Spleen (tissue), 11 donors: ENCODE measurements at regions not wholly inside any gene's neighbourhood (a gene's known extent, or its start where the extent isn't known, plus 50 kb on each side); places are given as distances from the start of the nearest gene placed in this dataset.

ENCODE experiments used
- DNase-seq: peaks from one replicate; pipeline ENCODE4 v3.0.0-alpha.2; 2020
- H3K27ac ChIP-seq, 8 donors: fragments of 200-600 bp; sonication (generic) in 7 of 8; 1 replicate in 4 of 8; 2 replicates in 4 of 8; pipeline versions ENCODE4 v1.5.0 to v1.8.0; 2016 to 2021; ENCODE audit warnings: inconsistent platforms in 4 of 8, mild to moderate bottlenecking in 4 of 8, moderate library complexity in 1 of 8
- H3K27me3 ChIP-seq, 7 donors: fragments of 200-600 bp; sonication (generic) in 6 of 7; replicated peaks in 1 of 7; 1 replicate in 4 of 7; 2 replicates in 3 of 7; pipeline versions ENCODE4 v1.5.0 to v1.8.0; 2016 to 2021; ENCODE audit warnings: inconsistent platforms in 3 of 7, mild to moderate bottlenecking in 1 of 7
- H3K36me3 ChIP-seq, 6 donors: fragments of 200-600 bp; sonication (generic) in 5 of 6; 1 replicate in 4 of 6; 2 replicates in 2 of 6; pipeline versions ENCODE4 v1.5.0 to v1.8.0; 2016 to 2021; ENCODE audit warnings: inconsistent platforms in 2 of 6
- H3K4me1 ChIP-seq, 6 donors: fragments of 200-600 bp; sonication (generic) in 5 of 6; 1 replicate in 3 of 6; 2 replicates in 3 of 6; pipeline versions ENCODE4 v1.5.0 to v1.8.0; 2016 to 2021; ENCODE audit warnings: inconsistent platforms in 3 of 6
- H3K4me3 ChIP-seq, 8 donors: fragments of 200-600 bp; sonication (generic) in 7 of 8; 1 replicate in 4 of 8; 2 replicates in 4 of 8; pipeline versions ENCODE4 v1.5.0 to v1.8.0; 2016 to 2021; ENCODE audit warnings: inconsistent platforms in 4 of 8, mild to moderate bottlenecking in 4 of 8, moderate library complexity in 2 of 8
- H3K9me3 ChIP-seq, 8 donors: fragments of 200-600 bp; sonication (generic) in 7 of 8; 1 replicate in 4 of 8; 2 replicates in 4 of 8; pipeline versions ENCODE4 v1.5.0 to v1.8.0; 2016 to 2021; ENCODE audit warnings: inconsistent platforms in 4 of 8
- POLR2A ChIP-seq, 3 donors: fragments of 450-650 bp; IDR thresholded peaks; one replicate each; pipeline ENCODE4 v1.5.1; 2017; ENCODE audit warnings: antibody characterized with exemption in 3 of 3, mild to moderate bottlenecking in 1 of 3
- POLR2AphosphoS5 ChIP-seq, 3 donors: sonication (generic); formaldehyde crosslinking; IDR thresholded peaks; one replicate each; pipeline ENCODE4 v1.5.1; 2017; ENCODE audit warnings: antibody characterized with exemption in 3 of 3
- WGBS, 5 donors: extraction: QIAGEN DNeasy Blood & Tissue Kit in 3 of 5; methylation state at CpG; one replicate each; pipeline versions ENCODE4 v1.1.5 to v1.1.7; 2013 to 2018; 5-methylcytosine and 5-hydroxymethylcytosine counted together
- intact Hi-C: fragments of 100-400 bp; cut with DNase I; formaldehyde crosslinking; loops from one replicate; pipeline ENCODE4 v1.15.0; 2023; ENCODE audit warnings: low total_unique reads
- TF ChIP-seq, protein P1 (sequence below), 11 experiments: fragments of 200-600 bp in 7 of 11; fragments of 450-650 bp in 4 of 11; sonication (generic) in 4 of 11; IDR thresholded peaks in 8 of 11; conservative IDR thresholded peaks in 3 of 11; 1 replicate in 7 of 11; 2 replicates in 4 of 11; pipeline versions ENCODE4 v1.4.0 to v1.8.0; 2016 to 2021; ENCODE audit warnings: antibody characterized with exemption in 11 of 11, inconsistent platforms in 4 of 11, mild to moderate bottlenecking in 1 of 11
- donor health status: healthy with polysubstance abuse.
- donor health status: DM: no; HTN: no; CAD: no; lungs with moderate emphysema.
- donor health status: DM: no; HTN: no; CAD: no.
- donor health status: Bipolar disorder and iron deficiency.
- donor health status: healthy.
- donor health status: DM: no; HTN: no; CAD: no.
- donor health status: DM: yes; HTN: yes; CAD: no.

DNA sequence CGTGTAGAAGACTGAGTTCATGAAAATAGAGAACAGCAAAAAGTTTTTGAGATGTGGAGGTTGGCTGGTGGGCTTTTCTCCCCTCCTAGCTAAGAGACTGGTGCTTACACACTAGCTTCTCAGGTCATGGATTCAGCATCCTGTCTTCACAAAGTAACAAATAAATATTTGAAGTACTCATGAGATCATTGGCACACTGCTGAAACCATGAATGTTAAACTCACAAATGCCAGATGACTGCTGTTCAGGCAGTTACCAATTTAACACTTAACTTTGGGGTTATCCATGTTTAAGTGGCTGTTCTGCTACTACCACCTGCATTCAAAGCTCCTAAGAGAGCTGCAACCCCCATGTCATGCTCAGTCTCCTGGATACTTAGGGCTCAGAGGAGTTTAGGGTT is 119.0 kb upstream of the BET1 start:
- WGBS, 5 donors: 72 to 88% (median 77%) methylated on average over 1 of the region's 1 CpG
- TF ChIP-seq POLR2A (IDR thresholded peaks at IDR 0.05) (no peak), POLR2AphosphoS5 (IDR thresholded peaks at IDR 0.05) (no peak)
- TF ChIP-seq, protein P1, sequence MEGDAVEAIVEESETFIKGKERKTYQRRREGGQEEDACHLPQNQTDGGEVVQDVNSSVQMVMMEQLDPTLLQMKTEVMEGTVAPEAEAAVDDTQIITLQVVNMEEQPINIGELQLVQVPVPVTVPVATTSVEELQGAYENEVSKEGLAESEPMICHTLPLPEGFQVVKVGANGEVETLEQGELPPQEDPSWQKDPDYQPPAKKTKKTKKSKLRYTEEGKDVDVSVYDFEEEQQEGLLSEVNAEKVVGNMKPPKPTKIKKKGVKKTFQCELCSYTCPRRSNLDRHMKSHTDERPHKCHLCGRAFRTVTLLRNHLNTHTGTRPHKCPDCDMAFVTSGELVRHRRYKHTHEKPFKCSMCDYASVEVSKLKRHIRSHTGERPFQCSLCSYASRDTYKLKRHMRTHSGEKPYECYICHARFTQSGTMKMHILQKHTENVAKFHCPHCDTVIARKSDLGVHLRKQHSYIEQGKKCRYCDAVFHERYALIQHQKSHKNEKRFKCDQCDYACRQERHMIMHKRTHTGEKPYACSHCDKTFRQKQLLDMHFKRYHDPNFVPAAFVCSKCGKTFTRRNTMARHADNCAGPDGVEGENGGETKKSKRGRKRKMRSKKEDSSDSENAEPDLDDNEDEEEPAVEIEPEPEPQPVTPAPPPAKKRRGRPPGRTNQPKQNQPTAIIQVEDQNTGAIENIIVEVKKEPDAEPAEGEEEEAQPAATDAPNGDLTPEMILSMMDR (IDR thresholded peaks at IDR 0.05 in 8 of 11, conservative IDR thresholded peaks at IDR 0.05 in 3 of 11): no peak
- Histone ChIP-seq H3K36me3 (no peaks in the 10 kb centered on the region), H3K9me3 (no peaks in the 10 kb centered on the region), H3K4me1 (no peaks in the 10 kb centered on the region), H3K4me3 (no peak overlapping the region), H3K27me3 (no peaks in the 10 kb centered on the region), H3K27ac (no peak overlapping the region)
- intact Hi-C loops: no loop called here
- DNase-seq: no peak

DNA sequence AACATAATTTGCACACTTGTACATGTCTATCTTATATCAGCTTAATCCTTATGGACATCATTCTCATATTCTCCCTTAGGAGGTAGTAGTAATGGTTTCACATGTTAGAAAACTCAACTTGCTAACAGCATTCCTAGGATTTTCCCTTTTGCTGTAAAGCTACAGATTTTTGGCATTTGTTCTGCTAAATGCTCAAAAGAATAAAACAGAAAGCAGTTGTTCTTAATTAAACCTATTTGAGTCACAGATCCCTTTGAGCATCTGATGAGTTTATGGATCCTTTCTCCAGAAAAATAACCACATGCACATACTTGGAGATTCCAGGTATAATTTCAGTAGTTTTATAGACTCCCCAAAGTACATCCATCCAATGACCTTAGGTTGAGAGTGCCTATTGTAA is 122.9 kb upstream of the BET1 start:
- TF ChIP-seq POLR2AphosphoS5 (IDR thresholded peaks at IDR 0.05) (no peak), POLR2A (IDR thresholded peaks at IDR 0.05) (no peak)
- TF ChIP-seq, protein P1 (IDR thresholded peaks at IDR 0.05 in 8 of 11, conservative IDR thresholded peaks at IDR 0.05 in 3 of 11): no peak
- Histone ChIP-seq H3K4me1 (no peaks in the 10 kb centered on the region), H3K27me3 (no peaks in the 10 kb centered on the region), H3K4me3 (no peak overlapping the region), H3K9me3 (no peaks in the 10 kb centered on the region), H3K36me3 (no peaks in the 10 kb centered on the region), H3K27ac (no peak overlapping the region)
- DNase-seq: no peak
- intact Hi-C loops: no loop called here

DNA sequence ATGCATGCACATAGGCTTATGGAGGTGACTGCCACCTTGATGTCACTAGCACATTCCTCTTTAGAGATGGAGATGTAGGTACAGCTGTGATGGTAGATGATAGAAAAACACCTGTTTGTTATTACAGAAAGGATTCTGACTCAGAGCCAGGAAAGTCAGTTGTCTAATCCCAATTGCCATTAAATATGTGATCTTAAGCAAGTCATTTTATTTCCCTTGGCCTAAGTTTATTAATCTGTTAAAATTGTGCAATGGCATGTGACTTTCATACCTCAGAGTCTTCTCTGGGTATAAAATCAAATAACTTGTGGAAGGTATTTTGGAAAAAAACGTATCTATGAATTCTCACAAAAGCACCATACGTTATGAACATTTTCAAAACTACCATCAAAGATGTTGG is 123.9 kb upstream of the BET1 start:
- TF ChIP-seq POLR2AphosphoS5 (IDR thresholded peaks at IDR 0.05) (no peak), POLR2A (IDR thresholded peaks at IDR 0.05) (no peak)
- TF ChIP-seq, protein P1 (IDR thresholded peaks at IDR 0.05 in 8 of 11, conservative IDR thresholded peaks at IDR 0.05 in 3 of 11): no peak
- H3K9me3 ChIP-seq: no peaks in the 10 kb centered on the region
- H3K4me3 ChIP-seq: no peak overlapping the region
- 74 to 88% (median 76%) methylated on average over 2 of the region's 2 CpGs for WGBS, 5 donors
- no peak overlapping the region for H3K27ac ChIP-seq
- H3K4me1 ChIP-seq: no peaks in the 10 kb centered on the region
- intact Hi-C loops: no loop called here
- DNase-seq: no peak
- H3K36me3 ChIP-seq: no peaks in the 10 kb centered on the region
- H3K27me3 ChIP-seq: no peaks in the 10 kb centered on the region

DNA sequence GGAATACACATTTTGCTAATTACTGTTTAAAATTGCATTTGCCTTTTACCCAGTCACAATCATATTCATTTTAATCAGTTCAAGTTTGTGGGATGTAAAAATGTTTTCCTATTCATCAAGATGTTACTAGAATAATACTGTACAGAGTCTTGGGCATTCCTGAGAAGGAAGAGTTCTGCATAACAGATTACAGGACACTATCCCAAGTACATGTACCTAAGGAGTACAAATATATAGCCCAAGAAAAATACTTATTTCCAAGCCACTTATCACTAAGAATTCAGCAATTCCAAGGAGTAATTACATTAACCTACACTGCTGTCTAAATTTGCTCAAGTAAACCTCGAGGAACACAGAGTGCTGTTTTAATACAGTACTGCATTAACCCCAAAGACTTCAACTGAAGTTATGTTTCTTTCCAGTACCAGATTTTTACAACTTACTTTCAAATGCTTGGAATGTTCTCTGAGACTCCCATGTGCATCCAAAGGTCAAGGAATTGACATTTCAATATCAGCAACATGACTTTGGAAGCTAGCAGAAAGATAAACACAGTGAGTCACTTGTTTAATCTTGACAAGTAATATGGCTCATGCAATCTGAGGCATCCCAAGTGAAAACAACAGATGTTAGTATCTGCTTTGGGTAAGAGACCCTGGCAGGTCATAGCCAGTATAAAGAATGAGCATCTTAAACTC is 125.4 kb upstream of the BET1 start:
- TF ChIP-seq, protein P1 (IDR thresholded peaks at IDR 0.05 in 8 of 11, conservative IDR thresholded peaks at IDR 0.05 in 3 of 11): no peak
- TF ChIP-seq POLR2A (IDR thresholded peaks at IDR 0.05): no peak
- no peak for TF ChIP-seq POLR2AphosphoS5 (IDR thresholded peaks at IDR 0.05)
- DNase-seq: no peak
- Histone ChIP-seq H3K36me3 (no peaks in the 10 kb centered on the region), H3K4me3 (no peak overlapping the region), H3K4me1 (no peaks in the 10 kb centered on the region), H3K27me3 (no peaks in the 10 kb centered on the region), H3K27ac (no peak overlapping the region), H3K9me3 (no peaks in the 10 kb centered on the region)
- 48 to 76% (median 72%) methylated on average over 1 of the region's 1 CpG for WGBS, 5 donors
- intact Hi-C loops: no loop called here
